ENCODE measurements at regions not wholly inside any gene's neighbourhood (a gene's known extent, or its start where the extent isn't known, plus 50 kb on each side); places are given as distances from the start of the nearest gene placed in this dataset.

GRCh38 chr7:41877118-41877517, 174.2 kb upstream of the INHBA start:
- DNase-seq = no peak

- no peak for DNase-seq
Measured at GRCh38 chr7:41875513-41875912, 172.6 kb upstream of the INHBA start.

DNA sequence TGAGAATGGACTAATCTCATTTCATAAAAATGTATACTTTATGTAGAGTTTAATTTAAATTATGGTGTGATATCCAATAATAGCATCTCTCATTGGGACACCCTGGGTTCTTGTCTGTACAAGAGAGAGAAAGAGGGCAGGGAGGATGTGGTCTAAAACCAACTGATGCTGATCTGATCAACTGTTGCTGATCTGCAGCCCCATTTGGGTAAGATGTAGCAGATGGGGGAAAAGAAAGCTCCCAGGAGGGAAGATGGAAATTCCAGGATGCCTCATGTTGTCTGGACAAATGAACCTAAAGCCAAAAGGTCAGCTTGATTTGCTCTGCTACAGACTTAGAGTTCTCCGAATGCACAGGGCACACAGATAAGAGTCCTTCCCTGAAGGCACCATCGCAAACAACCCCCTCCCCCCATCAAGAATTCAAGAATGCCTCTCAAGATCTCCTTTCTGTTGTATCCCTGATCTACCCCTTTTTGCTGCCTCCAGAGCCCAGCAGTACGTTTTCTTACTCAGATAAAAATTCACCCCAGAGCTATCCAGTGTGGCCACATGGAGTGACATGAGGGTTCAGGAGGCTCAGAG, 171.4 kb upstream of the INHBA start:
- DNase-seq = no peak

GRCh38 chr7:41873741-41874140, 170.9 kb upstream of the INHBA start:
- DNase-seq = no peak

DNA sequence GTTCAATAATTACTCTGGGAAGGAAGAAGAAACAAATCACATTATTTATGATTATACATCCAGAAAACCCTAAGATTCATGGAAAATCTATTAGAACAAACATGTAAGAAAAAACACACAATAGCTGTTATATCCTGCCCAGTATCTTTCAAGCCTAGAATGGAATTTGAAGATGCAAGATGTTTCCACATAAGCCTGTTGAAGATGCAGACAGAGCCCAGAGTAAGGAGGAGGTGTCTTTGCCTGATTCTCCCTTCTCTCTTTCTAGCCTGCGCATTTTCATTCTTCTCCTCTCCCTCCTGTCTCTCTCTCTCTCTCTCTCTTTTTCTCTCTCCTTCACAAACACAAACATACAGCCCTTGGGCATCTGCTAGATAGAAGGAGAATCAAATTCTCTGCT, 170.1 kb upstream of the INHBA start:
- no peak for DNase-seq

- DNase-seq = no peak
Measured at GRCh38 chr7:41870461-41871138, 167.7 kb upstream of the INHBA start.

DNA sequence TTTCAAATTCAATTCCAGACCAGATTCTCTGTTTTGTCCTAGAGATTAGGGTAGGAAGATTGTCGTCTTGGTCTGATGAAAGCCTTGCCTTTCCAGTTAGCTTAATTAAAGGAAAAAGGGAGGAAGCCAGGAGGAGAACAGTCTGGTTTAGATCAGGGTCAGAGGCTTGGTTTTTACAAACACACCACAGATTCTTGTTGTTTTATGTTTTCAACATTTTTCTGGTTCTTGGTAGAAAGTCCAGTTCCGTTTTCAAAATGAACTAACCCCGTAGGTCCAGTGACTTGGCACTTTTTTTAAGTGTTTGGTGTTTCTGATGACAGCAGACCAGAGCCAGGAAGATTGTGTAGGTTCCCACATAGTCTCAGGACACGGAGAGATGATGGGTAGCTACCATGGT, 167.1 kb upstream of the INHBA start:
- no peak for DNase-seq

GRCh38 chr7:41869596-41869995, 166.7 kb upstream of the INHBA start:
- DNase-seq = no peak

GRCh38 chr7:41869091-41869490, 166.2 kb upstream of the INHBA start:
- no peak for DNase-seq

DNA sequence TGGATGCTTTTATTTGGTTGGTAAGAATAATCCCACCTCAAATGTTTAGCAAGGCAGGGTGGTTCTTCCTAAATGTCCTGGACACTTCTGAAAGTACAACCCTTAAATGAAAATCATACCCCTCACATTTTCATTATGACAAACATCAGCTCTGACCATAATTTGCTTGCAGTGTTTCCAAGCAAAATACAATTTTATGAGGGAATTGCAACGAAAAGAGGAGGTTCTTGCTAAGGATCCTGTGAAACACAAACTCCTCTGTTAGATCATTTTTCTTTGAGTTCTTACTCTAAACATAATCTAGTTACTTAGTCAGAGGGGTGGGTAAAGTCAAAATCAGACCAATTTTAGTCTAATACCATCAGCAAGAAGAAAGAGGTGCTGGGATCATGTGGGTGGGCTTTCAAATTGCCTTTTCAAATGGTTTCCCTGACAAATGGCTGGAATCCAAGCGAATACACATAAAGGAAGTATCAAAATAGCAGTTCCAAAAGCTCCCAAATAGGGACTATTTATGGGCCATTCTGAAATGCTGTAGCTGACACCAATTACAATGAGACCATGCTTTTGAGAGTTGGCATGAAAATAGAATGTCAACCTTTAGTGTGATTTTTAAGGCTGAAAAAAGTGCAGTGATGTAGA, 164.9 kb upstream of the INHBA start:
- no peak for DNase-seq

- no peak for DNase-seq
Measured at GRCh38 chr7:41862261-41862660, 159.4 kb upstream of the INHBA start.

DNA sequence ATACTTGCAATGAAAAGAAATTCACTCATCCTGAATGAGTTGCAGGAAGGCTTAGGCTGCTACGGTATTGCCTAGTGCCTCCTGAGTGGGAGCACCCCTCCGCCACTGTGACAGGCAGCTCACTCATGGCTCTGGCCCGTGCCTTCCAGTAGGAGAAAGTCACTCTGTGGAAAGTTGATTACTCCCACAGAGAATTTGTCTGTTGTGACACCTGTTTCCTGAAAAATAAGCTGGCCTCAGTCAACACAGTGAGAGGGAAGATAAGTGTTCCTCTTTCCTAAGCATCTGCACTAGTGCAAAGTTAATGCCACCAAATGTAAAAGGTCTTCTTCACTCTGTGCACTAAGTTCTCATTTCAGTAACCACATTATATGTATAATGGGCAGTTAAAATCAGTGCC, 158.8 kb upstream of the INHBA start:
- DNase-seq = no peak

- no peak for DNase-seq
Measured at GRCh38 chr7:41858201-41858600, 155.3 kb upstream of the INHBA start.

- DNase-seq = no peak
Measured at GRCh38 chr7:41855798-41856197, 152.9 kb upstream of the INHBA start.

DNA sequence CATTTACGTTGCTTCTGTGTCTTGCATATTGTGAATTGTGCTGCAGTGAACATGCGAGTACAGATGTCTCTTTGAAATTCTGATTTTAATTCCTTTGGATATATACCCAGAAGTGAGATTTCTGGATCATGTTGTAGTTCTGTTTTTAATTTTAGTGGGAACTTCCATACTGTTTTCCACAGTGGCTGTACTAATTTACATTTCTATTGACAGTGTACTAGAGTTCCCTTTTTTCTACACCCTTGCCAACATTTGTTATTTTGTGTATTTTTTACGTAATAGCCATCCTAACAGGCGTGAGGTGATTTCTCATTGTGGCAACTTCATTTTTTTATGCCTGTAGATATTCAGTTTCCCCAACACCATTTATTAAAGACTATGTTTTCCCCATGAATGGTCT, 144.7 kb upstream of the INHBA start:
- no peak for DNase-seq

DNA sequence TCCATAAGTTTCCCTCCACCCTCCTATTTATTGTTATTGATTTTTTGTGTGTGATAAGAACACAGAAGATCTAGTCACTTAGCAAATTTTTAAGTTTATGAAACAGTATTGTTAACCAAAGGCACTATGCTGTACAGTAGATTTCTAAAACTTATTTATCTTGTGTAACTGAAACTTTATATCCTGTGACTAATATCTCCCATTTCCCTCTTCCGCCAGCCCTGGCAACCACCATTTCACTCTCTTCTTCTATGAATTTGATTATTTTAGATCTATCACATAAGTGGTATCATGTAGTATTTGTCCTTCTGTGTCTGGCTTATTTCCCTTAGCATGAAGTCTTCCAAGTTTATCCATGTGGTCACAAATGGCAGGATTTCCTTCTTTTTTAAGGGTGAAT, 144.3 kb upstream of the INHBA start:
- no peak for DNase-seq

- no peak for DNase-seq
Measured at GRCh38 chr7:41842956-41843355, 140.1 kb upstream of the INHBA start.

GRCh38 chr7:41837916-41838315, 135.0 kb upstream of the INHBA start:
- DNase-seq = no peak

GRCh38 chr7:41835976-41836530, 133.2 kb upstream of the INHBA start:
- DNase-seq = no peak

- no peak for DNase-seq
Measured at GRCh38 chr7:41834805-41835694, 132.2 kb upstream of the INHBA start.

- no peak for DNase-seq
Measured at GRCh38 chr7:41832941-41833340, 130.1 kb upstream of the INHBA start.

DNA sequence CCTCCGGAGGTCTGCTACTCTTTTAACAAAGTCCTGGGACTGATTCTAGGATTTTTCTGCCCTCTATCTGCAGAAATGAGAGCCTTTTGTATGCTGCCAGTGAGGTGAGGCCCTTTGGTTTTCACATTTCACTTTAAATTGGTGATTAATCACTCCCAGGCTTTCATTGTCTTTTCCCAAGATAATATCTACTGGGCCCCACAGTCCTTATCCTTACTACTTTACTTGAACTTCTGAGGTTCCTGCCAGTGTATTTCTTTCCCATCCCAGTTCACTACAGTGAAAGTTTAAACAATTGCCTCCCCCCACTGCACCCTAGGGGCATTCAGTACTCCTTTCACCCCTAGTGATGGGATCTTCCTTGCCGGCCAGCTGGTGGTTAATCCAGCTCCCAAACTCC, 127.4 kb upstream of the INHBA start:
- DNase-seq = no peak

DNA sequence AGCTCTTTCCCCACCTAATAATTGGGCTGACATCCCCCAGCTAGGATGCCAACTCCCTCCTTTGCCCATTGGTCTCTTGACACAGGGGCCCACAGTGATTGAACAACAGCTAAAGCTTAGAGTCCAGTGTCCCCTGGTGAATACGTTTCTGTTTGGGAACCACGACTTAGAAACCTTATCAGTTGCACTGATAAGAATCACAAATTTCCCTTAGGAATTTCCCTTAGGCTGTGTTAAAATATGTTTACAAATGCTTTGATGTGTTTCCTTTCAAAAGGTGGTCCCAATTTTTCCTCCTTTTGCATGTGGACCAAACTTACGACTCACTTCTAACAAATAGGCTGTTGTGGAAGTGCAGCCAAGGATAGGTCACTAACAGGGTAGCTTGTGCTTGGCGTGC, 126.0 kb upstream of the INHBA start:
- DNase-seq = no peak

Measured in CD4-positive, alpha-beta T cell treated with Interleukin-12 subunit alpha and Interleukin-12 subunit beta, for 1 hour (primary cell).